A673 (cell line): ENCODE measurements at regions not wholly inside any gene's neighbourhood (a gene's known extent, or its start where the extent isn't known, plus 50 kb on each side); places are given as distances from the start of the nearest gene placed in this dataset.

Experiments used
- BruUV-seq: library from RNA; stranded (reverse); fragments of 400-500 nt; replicated peaks from 2 replicates; lab custom pipeline; 2021; lab: Mats Ljungman, UMichigan
- CTCF ChIA-PET: fragments of 300-600 bp; sonication (Branson Sonifier 250); formaldehyde crosslinking; loops from one replicate; lab custom pipeline; 2022; ENCODE audit warnings: antibody characterized with exemption; lab: Charles Lee
- POLR2A ChIA-PET: fragments of 300-600 bp; sonication (Branson Sonifier 250); formaldehyde crosslinking; loops from one replicate; lab custom pipeline; 2022; ENCODE audit warnings: antibody characterized with exemption; ENCODE audit not compliant: low non-redundant PET; lab: Charles Lee
- DNase-seq: peaks from one replicate; pipeline ENCODE4 v3.0.0-alpha.2; 2015; ENCODE audit warnings: low spot score
- H3K27ac ChIP-seq: fragments of 200-600 bp; sonication (generic); 2 replicates; pipeline ENCODE4 v1.5.1; 2016; ENCODE audit warnings: mixed run types, low read depth, mild to moderate bottlenecking, mixed read lengths, antibody characterized with exemption, low read length; ENCODE audit not compliant: poor library complexity, severe bottlenecking
- H3K27me3 ChIP-seq: fragments of 200-600 bp; sonication (generic); replicated peaks from 2 replicates; pipeline ENCODE4 v1.6.1; 2017; ENCODE audit warnings: mixed run types, low read depth, mild to moderate bottlenecking, mixed read lengths, antibody characterized with exemption, low read length; ENCODE audit not compliant: insufficient read depth, poor library complexity
- H3K36me3 ChIP-seq: fragments of 200-600 bp; sonication (generic); 2 replicates; pipeline ENCODE4 v1.6.1; 2016; ENCODE audit warnings: mixed run types, mild to moderate bottlenecking, mixed read lengths, antibody characterized with exemption, low read length; ENCODE audit not compliant: insufficient read depth, poor library complexity, severe bottlenecking
- H3K4me1 ChIP-seq: fragments of 200-600 bp; sonication (generic); 2 replicates; pipeline ENCODE4 v1.6.1; 2017; ENCODE audit warnings: mixed run types, mild to moderate bottlenecking, mixed read lengths, antibody characterized with exemption, low read length; ENCODE audit not compliant: insufficient read depth, poor library complexity, severe bottlenecking
- H3K4me3 ChIP-seq: fragments of 200-600 bp; sonication (generic); 2 replicates; pipeline ENCODE4 v1.5.1; 2016; ENCODE audit warnings: low read depth, mixed run types, mild to moderate bottlenecking, mixed read lengths, low read length; ENCODE audit not compliant: poor library complexity, severe bottlenecking
- H3K9me3 ChIP-seq: fragments of 200-600 bp; sonication (generic); 2 replicates; pipeline ENCODE4 v1.6.1; 2016; ENCODE audit warnings: mixed run types, low read depth, mild to moderate bottlenecking, mixed read lengths, antibody characterized with exemption, low read length; ENCODE audit not compliant: poor library complexity, severe bottlenecking
- EZH2 ChIP-seq: fragments of 200-600 bp; sonication (generic); IDR thresholded peaks from 2 replicates; pipeline ENCODE4 v1.6.1; 2017; ENCODE audit warnings: borderline replicate concordance, low read depth, mild to moderate bottlenecking, mixed read lengths, antibody characterized with exemption, low read length; ENCODE audit not compliant: poor library complexity, severe bottlenecking
- intact Hi-C: fragments of 100-400 bp; cut with micrococcal nuclease; formaldehyde crosslinking; loops from one replicate; pipeline ENCODE4 v1.10.0; 2022; ENCODE audit not compliant: unreplicated experiment
- TF ChIP-seq, protein P1 (sequence below): fragments of 300-800, 200-600 bp; sonication (generic); conservative IDR thresholded peaks from 2 replicates; pipeline ENCODE4 v1.5.1; 2017; ENCODE audit warnings: low read depth, mild to moderate bottlenecking, antibody characterized with exemption, low read length, moderate library complexity, mixed read lengths

DNA sequence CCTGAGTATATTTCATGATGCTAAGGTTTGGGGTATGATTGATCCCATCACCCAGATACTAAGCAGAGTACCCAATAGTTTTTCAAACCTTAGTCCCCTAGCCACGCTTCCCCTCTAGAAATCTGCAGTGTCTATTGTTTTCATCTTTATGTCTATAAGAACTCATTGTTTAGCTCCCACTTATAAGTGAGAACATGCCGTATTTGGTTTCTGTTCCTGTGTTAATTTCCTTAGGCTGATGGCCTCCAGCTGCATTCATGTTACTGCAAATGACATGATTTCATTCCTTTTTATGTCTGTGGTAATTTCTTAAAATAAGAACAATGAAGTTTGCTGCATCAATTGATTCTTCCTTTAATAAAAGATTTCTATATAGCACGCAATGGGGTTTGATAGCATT lies 301.3 kb downstream of the PLPP3 start:
- POLR2A ChIA-PET: no interaction called here
- CTCF ChIA-PET: no interaction called here
- H3K27me3 ChIP-seq: no peaks in the 10 kb centered on the region
- H3K9me3 ChIP-seq: no peaks in the 10 kb centered on the region
- no peaks in the 10 kb centered on the region for H3K36me3 ChIP-seq
- H3K27ac ChIP-seq: no peak overlapping the region
- DNase-seq: no peak
- no TSS peak for BruUV-seq
- intact Hi-C loops: no loop called here
- H3K4me1 ChIP-seq: no peaks in the 10 kb centered on the region
- no peak overlapping the region for H3K4me3 ChIP-seq
- no peak for TF ChIP-seq EZH2
- TF ChIP-seq, protein P1, sequence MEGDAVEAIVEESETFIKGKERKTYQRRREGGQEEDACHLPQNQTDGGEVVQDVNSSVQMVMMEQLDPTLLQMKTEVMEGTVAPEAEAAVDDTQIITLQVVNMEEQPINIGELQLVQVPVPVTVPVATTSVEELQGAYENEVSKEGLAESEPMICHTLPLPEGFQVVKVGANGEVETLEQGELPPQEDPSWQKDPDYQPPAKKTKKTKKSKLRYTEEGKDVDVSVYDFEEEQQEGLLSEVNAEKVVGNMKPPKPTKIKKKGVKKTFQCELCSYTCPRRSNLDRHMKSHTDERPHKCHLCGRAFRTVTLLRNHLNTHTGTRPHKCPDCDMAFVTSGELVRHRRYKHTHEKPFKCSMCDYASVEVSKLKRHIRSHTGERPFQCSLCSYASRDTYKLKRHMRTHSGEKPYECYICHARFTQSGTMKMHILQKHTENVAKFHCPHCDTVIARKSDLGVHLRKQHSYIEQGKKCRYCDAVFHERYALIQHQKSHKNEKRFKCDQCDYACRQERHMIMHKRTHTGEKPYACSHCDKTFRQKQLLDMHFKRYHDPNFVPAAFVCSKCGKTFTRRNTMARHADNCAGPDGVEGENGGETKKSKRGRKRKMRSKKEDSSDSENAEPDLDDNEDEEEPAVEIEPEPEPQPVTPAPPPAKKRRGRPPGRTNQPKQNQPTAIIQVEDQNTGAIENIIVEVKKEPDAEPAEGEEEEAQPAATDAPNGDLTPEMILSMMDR: no peak

DNA sequence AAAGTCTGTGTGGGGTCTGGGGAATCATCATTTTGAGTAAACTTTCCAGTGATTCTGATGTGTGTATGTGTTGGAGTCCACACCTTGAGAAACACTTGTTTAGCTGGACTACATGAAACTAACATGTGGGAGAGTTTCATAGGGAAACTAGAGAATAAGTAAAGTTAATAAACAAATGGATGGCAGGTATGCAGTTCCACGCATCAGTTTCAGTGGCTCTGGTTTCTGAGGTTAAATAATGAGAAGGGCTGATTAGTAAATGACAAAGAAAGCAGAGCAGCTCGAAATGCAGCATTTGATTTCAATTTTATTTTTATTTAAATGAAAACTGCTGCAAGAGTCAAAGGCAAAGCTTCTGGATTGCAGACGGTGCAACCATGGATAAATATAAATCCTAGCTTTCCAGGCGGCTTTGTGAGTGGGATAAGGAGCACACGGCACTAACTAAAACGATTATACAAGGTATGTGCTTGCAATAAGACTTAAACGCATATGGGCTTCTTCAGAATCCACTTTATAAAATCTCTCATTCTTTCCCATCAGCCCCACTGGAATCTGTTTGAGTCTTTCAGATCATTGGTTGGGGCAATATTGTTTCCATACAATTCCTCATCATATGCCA lies 310.7 kb downstream of the PLPP3 start:
- POLR2A ChIA-PET: no interaction called here
- Histone ChIP-seq H3K27me3 (peaks cover 5% of the 10 kb centered on the region), H3K27ac (no peak overlapping the region), H3K4me3 (no peak overlapping the region), H3K4me1 (no peaks in the 10 kb centered on the region), H3K9me3 (no peaks in the 10 kb centered on the region), H3K36me3 (no peaks in the 10 kb centered on the region)
- no peak for DNase-seq
- TF ChIP-seq, protein P1: no peak
- no peak for TF ChIP-seq EZH2
- CTCF ChIA-PET: no interaction called here
- intact Hi-C loops: no loop called here
- BruUV-seq: no TSS peak

DNA sequence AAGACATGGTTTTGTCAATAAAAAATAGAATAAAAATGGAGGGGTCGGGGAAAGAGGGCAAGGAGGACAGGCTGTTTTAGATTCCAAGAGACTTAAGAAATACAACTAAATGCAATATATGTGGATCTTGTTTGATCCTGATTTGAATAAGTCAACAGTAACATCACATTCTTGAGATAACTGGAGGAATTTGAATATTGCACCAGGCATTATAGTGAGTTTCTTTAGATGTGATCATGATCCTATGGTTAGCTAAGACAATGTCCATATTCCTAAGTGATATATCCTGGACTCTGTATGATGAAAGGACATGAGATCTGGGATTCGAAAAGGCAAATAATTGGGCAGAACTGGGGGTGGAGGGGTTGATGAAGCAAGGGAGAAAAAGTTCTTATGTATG lies 311.8 kb downstream of the PLPP3 start:
- CTCF ChIA-PET: no interaction called here

More for the DNA sequence above, 311.8 kb downstream of the PLPP3 start:
- H3K9me3 ChIP-seq: no peaks in the 10 kb centered on the region
- POLR2A ChIA-PET: no interaction called here
- intact Hi-C loops: no loop called here
- H3K36me3 ChIP-seq: no peaks in the 10 kb centered on the region
- no peaks in the 10 kb centered on the region for H3K4me1 ChIP-seq
- H3K4me3 ChIP-seq: no peak overlapping the region
- no peak for DNase-seq
- no peak overlapping the region for H3K27ac ChIP-seq
- no TSS peak for BruUV-seq
- no peak for TF ChIP-seq EZH2
- TF ChIP-seq, protein P1: no peak
- peaks cover 5% of the 10 kb centered on the region for H3K27me3 ChIP-seq
